NB4 (cell line): ENCODE measurements at regions not wholly inside any gene's neighbourhood (a gene's known extent, or its start where the extent isn't known, plus 50 kb on each side); places are given as distances from the start of the nearest gene placed in this dataset.

ENCODE experiments used
- POLR2A ChIP-seq: IDR thresholded peaks from 2 replicates; pipeline ENCODE4 v1.6.1; 2011; ENCODE audit warnings: mild to moderate bottlenecking; ENCODE audit not compliant: insufficient read length; ENCODE audit errors: extremely low read depth
- TF ChIP-seq, protein P1 (sequence below): IDR thresholded peaks from one replicate; pipeline ENCODE4 v1.5.1; 2012; ENCODE audit warnings: low read depth, low read length
- TF ChIP-seq, protein P2 (sequence below): IDR thresholded peaks from 2 replicates; pipeline ENCODE4 v1.6.1; 2011; ENCODE audit warnings: low read depth, low read length

DNA sequence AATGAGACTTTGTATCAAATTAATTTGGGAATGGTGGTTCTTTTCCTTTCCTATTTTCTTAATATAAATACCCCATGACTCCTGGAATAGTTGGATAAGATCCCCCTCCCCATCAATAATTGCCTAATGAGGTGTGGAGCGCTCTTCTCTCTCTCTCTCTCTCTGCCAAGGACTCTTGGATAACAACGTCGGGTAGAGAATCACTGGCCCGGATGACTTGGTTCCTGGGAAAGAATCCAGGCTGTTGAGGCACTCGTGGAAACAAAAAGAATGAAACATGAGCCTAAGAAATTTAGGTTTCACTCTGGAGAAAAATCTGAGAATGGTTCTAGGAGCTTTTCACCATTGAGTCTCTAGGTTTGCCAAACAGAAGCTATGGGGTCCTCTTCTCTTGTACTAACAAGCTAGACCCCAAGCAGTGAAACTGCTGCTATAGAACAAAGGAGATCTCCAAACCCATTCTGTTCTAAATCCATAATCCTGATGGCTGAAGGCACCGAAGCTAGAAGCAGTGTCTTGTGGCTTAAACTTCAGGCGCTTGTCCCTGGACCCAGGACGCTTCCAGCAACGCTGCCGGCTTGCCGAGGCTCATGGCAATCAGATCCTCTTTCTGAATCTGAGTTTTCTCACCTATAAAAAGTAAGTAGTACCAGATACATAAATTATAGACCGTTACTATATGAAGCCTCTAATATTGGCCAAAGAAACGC is 241.6 kb upstream of the BTBD3 start:
- no peak for TF ChIP-seq POLR2A
- TF ChIP-seq, protein P1, sequence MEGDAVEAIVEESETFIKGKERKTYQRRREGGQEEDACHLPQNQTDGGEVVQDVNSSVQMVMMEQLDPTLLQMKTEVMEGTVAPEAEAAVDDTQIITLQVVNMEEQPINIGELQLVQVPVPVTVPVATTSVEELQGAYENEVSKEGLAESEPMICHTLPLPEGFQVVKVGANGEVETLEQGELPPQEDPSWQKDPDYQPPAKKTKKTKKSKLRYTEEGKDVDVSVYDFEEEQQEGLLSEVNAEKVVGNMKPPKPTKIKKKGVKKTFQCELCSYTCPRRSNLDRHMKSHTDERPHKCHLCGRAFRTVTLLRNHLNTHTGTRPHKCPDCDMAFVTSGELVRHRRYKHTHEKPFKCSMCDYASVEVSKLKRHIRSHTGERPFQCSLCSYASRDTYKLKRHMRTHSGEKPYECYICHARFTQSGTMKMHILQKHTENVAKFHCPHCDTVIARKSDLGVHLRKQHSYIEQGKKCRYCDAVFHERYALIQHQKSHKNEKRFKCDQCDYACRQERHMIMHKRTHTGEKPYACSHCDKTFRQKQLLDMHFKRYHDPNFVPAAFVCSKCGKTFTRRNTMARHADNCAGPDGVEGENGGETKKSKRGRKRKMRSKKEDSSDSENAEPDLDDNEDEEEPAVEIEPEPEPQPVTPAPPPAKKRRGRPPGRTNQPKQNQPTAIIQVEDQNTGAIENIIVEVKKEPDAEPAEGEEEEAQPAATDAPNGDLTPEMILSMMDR, result no peak
- TF ChIP-seq, protein P2, sequence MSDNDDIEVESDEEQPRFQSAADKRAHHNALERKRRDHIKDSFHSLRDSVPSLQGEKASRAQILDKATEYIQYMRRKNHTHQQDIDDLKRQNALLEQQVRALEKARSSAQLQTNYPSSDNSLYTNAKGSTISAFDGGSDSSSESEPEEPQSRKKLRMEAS, result no peak
